ENCODE measurements at regions not wholly inside any gene's neighbourhood (a gene's known extent, or its start where the extent isn't known, plus 50 kb on each side); places are given as distances from the start of the nearest gene placed in this dataset.

- intact Hi-C loops (cut with micrococcal nuclease) = no loop called here
- Mint-ChIP-seq H3K4me3 (no peak overlapping the region), H3K27ac (no peak overlapping the region), H3K36me3 (ENCODE audit: low read depth) (no peaks in the 10 kb centered on the region), H3K27me3 (ENCODE audit: low read depth) (peaks cover 6% of the 10 kb centered on the region), H3K9me3 (no peaks in the 10 kb centered on the region), H3K4me1 (ENCODE audit: low read depth) (no peaks in the 10 kb centered on the region)
- CTCF ChIA-PET = no interaction called here
- DNase-seq = no peak
Measured at GRCh38 chr22:49417833-49418232, 409.8 kb downstream of the BRD1 start.

DNA sequence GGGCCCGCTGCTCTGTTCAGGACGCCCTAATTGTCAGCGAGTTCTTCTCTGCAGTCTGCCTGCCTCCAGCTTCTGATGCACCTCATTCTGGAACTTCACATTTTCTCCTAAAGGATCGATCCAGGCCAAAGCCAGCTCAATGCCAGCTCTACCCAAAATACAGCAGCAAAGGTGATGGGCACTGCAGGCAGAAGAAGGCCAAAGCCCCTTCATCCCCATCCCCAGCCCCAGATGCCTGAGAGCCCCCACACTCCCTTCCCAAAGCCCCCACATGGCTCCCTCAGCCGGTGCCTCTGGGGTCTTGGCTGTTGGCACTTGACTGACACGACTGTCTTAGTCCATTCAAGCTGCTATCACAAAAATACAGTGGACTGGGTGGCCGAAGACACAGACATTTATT lies 410.3 kb downstream of the BRD1 start:
- CTCF ChIA-PET = no interaction called here
- intact Hi-C loops (cut with micrococcal nuclease) = no loop called here
- H3K4me3 Mint-ChIP-seq = no peak overlapping the region
- no peaks in the 10 kb centered on the region for H3K36me3 Mint-ChIP-seq (ENCODE audit: low read depth)
- H3K27me3 Mint-ChIP-seq (ENCODE audit: low read depth) = peaks cover 7% of the 10 kb centered on the region
- H3K9me3 Mint-ChIP-seq = no peaks in the 10 kb centered on the region
- no peaks in the 10 kb centered on the region for H3K4me1 Mint-ChIP-seq (ENCODE audit: low read depth)
- no peak for DNase-seq
- H3K27ac Mint-ChIP-seq = no peak overlapping the region

DNA sequence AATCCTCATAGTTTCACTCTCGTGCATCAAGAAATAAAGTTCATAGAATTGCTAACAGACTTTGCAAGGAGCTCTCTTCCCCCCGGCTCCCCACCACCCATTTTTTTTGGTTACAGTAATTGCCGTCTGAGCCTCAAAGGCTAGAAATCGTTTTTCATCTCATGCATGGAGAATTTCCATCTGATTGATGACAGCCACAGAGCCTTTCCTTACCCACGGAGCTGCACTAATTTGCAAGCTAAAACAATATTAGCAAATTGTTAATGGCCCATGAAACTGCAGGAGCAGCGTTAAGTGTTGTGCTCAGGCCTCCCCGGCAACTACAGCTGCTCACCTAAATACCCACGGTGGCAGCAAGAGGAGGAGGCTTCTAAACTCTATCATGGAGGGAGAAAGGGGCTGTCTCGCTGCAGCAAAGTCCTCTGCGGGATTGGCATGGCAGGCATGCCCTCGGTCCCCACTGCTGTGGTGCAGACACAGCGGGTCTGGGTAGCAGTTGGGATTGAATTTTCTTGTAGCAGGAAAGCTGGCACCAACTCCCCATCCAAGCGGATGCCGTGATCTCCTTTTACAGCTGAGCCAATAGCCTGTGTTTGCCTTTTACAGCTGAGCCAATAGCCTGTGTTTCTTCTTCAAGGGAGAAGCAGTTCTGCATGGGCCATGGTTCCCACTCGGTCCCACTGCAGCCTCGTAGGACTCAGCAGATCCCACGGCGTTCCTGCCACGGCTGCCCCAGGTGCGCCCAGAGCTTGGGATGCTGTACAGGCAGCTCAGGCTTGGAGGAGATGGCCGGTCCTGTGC lies 412.3 kb downstream of the BRD1 start:
- H3K4me1 Mint-ChIP-seq (ENCODE audit: low read depth) = no peaks in the 10 kb centered on the region
- DNase-seq = no peak
- no peaks in the 10 kb centered on the region for H3K36me3 Mint-ChIP-seq (ENCODE audit: low read depth)
- H3K27ac Mint-ChIP-seq = no peak overlapping the region
- intact Hi-C loops (cut with micrococcal nuclease) = no loop called here
- CTCF ChIA-PET = no interaction called here
- H3K27me3 Mint-ChIP-seq (ENCODE audit: low read depth) = peaks cover 10% of the 10 kb centered on the region
- no peaks in the 10 kb centered on the region for H3K9me3 Mint-ChIP-seq
- H3K4me3 Mint-ChIP-seq = no peak overlapping the region

- H3K9me3 Mint-ChIP-seq = peaks cover 8% of the 10 kb centered on the region
- intact Hi-C loops (cut with micrococcal nuclease) = no loop called here
- CTCF ChIA-PET = no interaction called here
Measured at GRCh38 chr22:49413551-49413950, 414.1 kb downstream of the BRD1 start.

GRCh38 chr22:49413146-49413545 lies 414.5 kb downstream of the BRD1 start:
- intact Hi-C loops (cut with micrococcal nuclease) = no loop called here
- peaks cover 8% of the 10 kb centered on the region for H3K9me3 Mint-ChIP-seq
- CTCF ChIA-PET = no interaction called here
- peaks cover 9% of the 10 kb centered on the region for H3K27me3 Mint-ChIP-seq (ENCODE audit: low read depth)
- no peaks in the 10 kb centered on the region for H3K36me3 Mint-ChIP-seq (ENCODE audit: low read depth)
- no peak for DNase-seq
- H3K4me3 Mint-ChIP-seq = no peak overlapping the region
- no peaks in the 10 kb centered on the region for H3K4me1 Mint-ChIP-seq (ENCODE audit: low read depth)
- no peak overlapping the region for H3K27ac Mint-ChIP-seq

More at GRCh38 chr22:49413551-49413950, 414.1 kb downstream of the BRD1 start:
- Mint-ChIP-seq H3K27ac (no peak overlapping the region), H3K4me1 (ENCODE audit: low read depth) (no peaks in the 10 kb centered on the region), H3K36me3 (ENCODE audit: low read depth) (no peaks in the 10 kb centered on the region), H3K4me3 (no peak overlapping the region), H3K27me3 (ENCODE audit: low read depth) (peaks cover 11% of the 10 kb centered on the region)
- no peak for DNase-seq

- no peaks in the 10 kb centered on the region for H3K36me3 Mint-ChIP-seq (ENCODE audit: low read depth)
- no peaks in the 10 kb centered on the region for H3K4me1 Mint-ChIP-seq (ENCODE audit: low read depth)
- no peak overlapping the region for H3K4me3 Mint-ChIP-seq
- H3K27me3 Mint-ChIP-seq (ENCODE audit: low read depth) = peaks cover 8% of the 10 kb centered on the region
- H3K27ac Mint-ChIP-seq = no peak overlapping the region
- no peak for DNase-seq
- CTCF ChIA-PET = no interaction called here
- intact Hi-C loops (cut with micrococcal nuclease) = no loop called here
- H3K9me3 Mint-ChIP-seq = peaks cover 8% of the 10 kb centered on the region
Measured at GRCh38 chr22:49412236-49412635, 415.4 kb downstream of the BRD1 start.

DNA sequence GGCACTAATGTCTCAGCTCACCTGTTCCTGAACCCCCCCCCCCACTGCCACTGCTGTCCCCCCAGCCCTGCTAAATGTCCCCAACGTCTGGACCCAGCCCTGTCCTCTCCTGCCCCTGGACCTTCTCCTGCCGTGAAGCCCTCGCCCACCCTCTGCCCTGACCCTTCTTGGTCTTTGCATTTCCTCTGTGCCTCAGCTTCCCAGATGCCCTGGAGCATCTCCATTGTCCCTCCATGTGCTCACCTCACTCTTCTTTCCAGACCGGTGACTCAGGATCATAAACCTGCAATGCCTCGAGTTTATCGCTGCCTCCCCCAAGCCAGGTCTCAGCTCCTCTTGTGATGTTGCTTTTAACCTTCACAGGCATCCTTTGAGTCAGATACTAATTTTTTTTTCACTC lies 416.4 kb downstream of the BRD1 start:
- DNase-seq = no peak
- CTCF ChIA-PET = no interaction called here
- Mint-ChIP-seq H3K4me3 (no peak overlapping the region), H3K9me3 (peaks cover 8% of the 10 kb centered on the region), H3K27me3 (ENCODE audit: low read depth) (peaks cover 8% of the 10 kb centered on the region), H3K36me3 (ENCODE audit: low read depth) (no peaks in the 10 kb centered on the region), H3K27ac (no peak overlapping the region), H3K4me1 (ENCODE audit: low read depth) (no peaks in the 10 kb centered on the region)
- intact Hi-C loops (cut with micrococcal nuclease) = no loop called here

GRCh38 chr22:49408102-49408836 lies 419.4 kb downstream of the BRD1 start:
- H3K27me3 Mint-ChIP-seq (ENCODE audit: low read depth) = peaks cover 8% of the 10 kb centered on the region
- H3K27ac Mint-ChIP-seq = no peak overlapping the region
- DNase-seq = no peak
- no peak overlapping the region for H3K4me3 Mint-ChIP-seq
- CTCF ChIA-PET = no interaction called here
- H3K4me1 Mint-ChIP-seq (ENCODE audit: low read depth) = no peaks in the 10 kb centered on the region
- H3K9me3 Mint-ChIP-seq = peaks cover 8% of the 10 kb centered on the region
- H3K36me3 Mint-ChIP-seq (ENCODE audit: low read depth) = no peaks in the 10 kb centered on the region
- intact Hi-C loops (cut with micrococcal nuclease) = no loop called here

GRCh38 chr22:49406879-49407587 lies 420.6 kb downstream of the BRD1 start:
- H3K9me3 Mint-ChIP-seq = peaks cover 8% of the 10 kb centered on the region
- no peaks in the 10 kb centered on the region for H3K36me3 Mint-ChIP-seq (ENCODE audit: low read depth)
- H3K27me3 Mint-ChIP-seq (ENCODE audit: low read depth) = peaks cover 6% of the 10 kb centered on the region
- intact Hi-C loops (cut with micrococcal nuclease) = no loop called here
- no peak overlapping the region for H3K4me3 Mint-ChIP-seq
- CTCF ChIA-PET = no interaction called here
- no peak overlapping the region for H3K27ac Mint-ChIP-seq
- H3K4me1 Mint-ChIP-seq (ENCODE audit: low read depth) = no peaks in the 10 kb centered on the region
- no peak for DNase-seq

- DNase-seq = no peak
- no peaks in the 10 kb centered on the region for H3K4me1 Mint-ChIP-seq (ENCODE audit: low read depth)
- peaks cover 4% of the 10 kb centered on the region for H3K27me3 Mint-ChIP-seq (ENCODE audit: low read depth)
- CTCF ChIA-PET = no interaction called here
- no peak overlapping the region for H3K27ac Mint-ChIP-seq
- intact Hi-C loops (cut with micrococcal nuclease) = no loop called here
- peaks cover 8% of the 10 kb centered on the region for H3K9me3 Mint-ChIP-seq
- no peak overlapping the region for H3K4me3 Mint-ChIP-seq
- H3K36me3 Mint-ChIP-seq (ENCODE audit: low read depth) = no peaks in the 10 kb centered on the region
Measured at GRCh38 chr22:49406047-49406650, 421.5 kb downstream of the BRD1 start.

GRCh38 chr22:49405590-49405989 lies 422.1 kb downstream of the BRD1 start:
- H3K9me3 Mint-ChIP-seq = peaks cover 8% of the 10 kb centered on the region
- H3K4me1 Mint-ChIP-seq (ENCODE audit: low read depth) = no peaks in the 10 kb centered on the region
- H3K4me3 Mint-ChIP-seq = no peak overlapping the region
- no peaks in the 10 kb centered on the region for H3K36me3 Mint-ChIP-seq (ENCODE audit: low read depth)
- H3K27ac Mint-ChIP-seq = no peak overlapping the region
- CTCF ChIA-PET = no interaction called here
- DNase-seq = no peak
- intact Hi-C loops (cut with micrococcal nuclease) = no loop called here
- peaks cover 5% of the 10 kb centered on the region for H3K27me3 Mint-ChIP-seq (ENCODE audit: low read depth)

DNA sequence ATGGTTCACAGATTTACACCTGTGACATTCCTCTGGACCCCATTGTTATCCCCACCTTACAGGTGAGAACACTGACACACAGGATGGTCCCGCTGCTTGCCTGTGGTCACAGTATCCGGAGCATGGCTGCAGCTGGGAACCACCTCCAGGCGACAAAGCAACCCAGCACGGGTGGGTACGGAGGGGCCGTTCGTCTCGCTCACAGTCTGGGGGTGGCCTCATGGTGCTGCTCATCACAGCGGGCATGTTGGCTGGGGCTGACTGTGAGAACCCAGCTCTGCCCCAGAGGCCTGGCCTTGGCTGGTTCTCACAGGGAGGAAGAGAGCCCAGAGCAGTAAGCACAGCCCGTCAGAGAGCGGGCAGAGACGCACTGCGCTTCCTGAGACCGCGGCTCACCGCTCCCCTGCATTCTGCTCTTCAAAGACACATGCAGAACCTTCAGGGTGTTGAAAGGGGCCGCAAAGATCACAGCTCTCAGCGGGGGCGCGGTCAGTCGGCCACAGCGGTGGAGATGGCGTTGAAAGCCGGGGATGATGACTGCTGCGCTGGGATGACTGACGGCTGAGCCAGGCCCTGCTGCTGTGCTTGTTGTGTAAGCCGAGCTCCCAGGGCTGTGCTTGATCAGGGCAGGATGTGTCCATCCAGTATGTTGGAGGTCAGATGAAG lies 423.0 kb downstream of the BRD1 start:
- Mint-ChIP-seq H3K9me3 (peaks cover 4% of the 10 kb centered on the region), H3K4me1 (ENCODE audit: low read depth) (no peaks in the 10 kb centered on the region), H3K27me3 (ENCODE audit: low read depth) (peaks cover 5% of the 10 kb centered on the region), H3K4me3 (no peak overlapping the region), H3K27ac (no peak overlapping the region), H3K36me3 (ENCODE audit: low read depth) (no peaks in the 10 kb centered on the region)
- CTCF ChIA-PET = no interaction called here
- intact Hi-C loops (cut with micrococcal nuclease) = no loop called here
- DNase-seq = no peak

Measured in activated naive CD4-positive, alpha-beta T cell treated with anti-CD3 and anti-CD28 coated beads for 36 hours (primary cell).